Activated CD8-positive, alpha-beta T cell treated with anti-CD3 and anti-CD28 coated beads for 36 hours (primary cell): ENCODE measurements at regions not wholly inside any gene's neighbourhood (a gene's known extent, or its start where the extent isn't known, plus 50 kb on each side); places are given as distances from the start of the nearest gene placed in this dataset.

Source experiments
- ATAC-seq: fragments of 200-7000 bp; cut with Tn5 transposase; one replicate; pipeline ENCODE4 v1.10.0; 2021; ENCODE audit warnings: mild to moderate bottlenecking, moderate library complexity
- CTCF ChIA-PET: fragments of 350-600 bp; sonication (Branson Sonifier 250); formaldehyde crosslinking; loops from one replicate; lab custom pipeline; 2021; ENCODE audit warnings: antibody characterized with exemption; lab: Charles Lee
- POLR2A ChIA-PET: fragments of 350-600 bp; sonication (Branson Sonifier 250); formaldehyde crosslinking; loops from one replicate; lab custom pipeline; 2021; ENCODE audit warnings: antibody characterized with exemption; lab: Charles Lee
- DNase-seq: peaks from one replicate; pipeline ENCODE4 v3.0.0-alpha.2; 2020
- H3K27ac Mint-ChIP-seq: one replicate; pipeline ENCODE4 v1.8.0; 2021; ENCODE audit warnings: mild to moderate bottlenecking, mixed read lengths
- H3K27me3 Mint-ChIP-seq: one replicate; pipeline ENCODE4 v1.8.0; 2021; ENCODE audit warnings: mixed read lengths
- H3K36me3 Mint-ChIP-seq: one replicate; pipeline ENCODE4 v1.8.0; 2021; ENCODE audit warnings: low read depth, mixed read lengths
- H3K4me1 Mint-ChIP-seq: one replicate; pipeline ENCODE4 v1.8.0; 2021; ENCODE audit warnings: low read depth, mixed read lengths
- H3K4me3 Mint-ChIP-seq: one replicate; pipeline ENCODE4 v1.8.0; 2021; ENCODE audit warnings: mild to moderate bottlenecking, moderate library complexity, mixed read lengths
- H3K9me3 Mint-ChIP-seq: one replicate; pipeline ENCODE4 v1.8.0; 2021; ENCODE audit warnings: mixed read lengths
- CTCF ChIP-seq: fragments of 200-600 bp; IDR thresholded peaks from one replicate; pipeline ENCODE4 v1.8.0; 2022; ENCODE audit warnings: antibody characterized with exemption, mild to moderate bottlenecking
- intact Hi-C: fragments of 100-400 bp; cut with micrococcal nuclease; formaldehyde crosslinking; loops from one replicate; pipeline ENCODE4 v1.10.0; 2022

GRCh38 chr9:21680590-21680989 lies 121.8 kb upstream of the MTAP start:
- Mint-ChIP-seq H3K36me3 (no peaks in the 10 kb centered on the region), H3K4me1 (peaks cover 45% of the 10 kb centered on the region), H3K27me3 (peaks cover 2% of the 10 kb centered on the region), H3K4me3 (no peak overlapping the region), H3K9me3 (no peaks in the 10 kb centered on the region), H3K27ac (no peak overlapping the region)
- ChIA-PET POLR2A (no interaction called here), CTCF (interaction anchor here (3.1 kb wide), 1 partner anchor 29 kb away, joined by 14 read pairs; no protein-coding TSS in a partner anchor)
- intact Hi-C loops: loop anchor here (5.0 to 10.0 kb wide), 2 partner anchors 68 to 216 kb away; no protein-coding TSS in a partner anchor
- ATAC-seq (no peak), DNase-seq (no peak)
- no peak for TF ChIP-seq CTCF

GRCh38 chr9:21681641-21682040 lies 120.8 kb upstream of the MTAP start:
- H3K9me3 Mint-ChIP-seq: no peaks in the 10 kb centered on the region
- ATAC-seq: no peak
- no peak overlapping the region for H3K4me3 Mint-ChIP-seq
- no peaks in the 10 kb centered on the region for H3K27me3 Mint-ChIP-seq
- POLR2A ChIA-PET: no interaction called here
- H3K36me3 Mint-ChIP-seq: no peaks in the 10 kb centered on the region
- no peak for DNase-seq
- intact Hi-C loops: loop anchor here (5.0 to 10.0 kb wide), 2 partner anchors 69 to 217 kb away; no protein-coding TSS in a partner anchor
- H3K27ac Mint-ChIP-seq: no peak overlapping the region
- H3K4me1 Mint-ChIP-seq: peaks cover 52% of the 10 kb centered on the region
- CTCF ChIA-PET: interaction anchor here (0.8 to 3.1 kb wide), 2 partner anchors 9 to 28 kb away, joined by 3 to 14 read pairs; no protein-coding TSS in a partner anchor
- TF ChIP-seq CTCF: no peak

GRCh38 chr9:21682381-21682780 lies 120.1 kb upstream of the MTAP start:
- ATAC-seq (no peak), DNase-seq (no peak)
- peaks cover 57% of the 10 kb centered on the region for H3K4me1 Mint-ChIP-seq
- no peak overlapping the region for H3K27ac Mint-ChIP-seq
- intact Hi-C loops: loop anchor here (5.0 to 10.0 kb wide), 2 partner anchors 70 to 218 kb away; no protein-coding TSS in a partner anchor
- no peak overlapping the region for H3K4me3 Mint-ChIP-seq
- CTCF ChIA-PET: interaction anchor here (1.0 to 3.1 kb wide), 3 partner anchors 27 to 487 kb away, joined by 3 to 14 read pairs (median 3); no protein-coding TSS in a partner anchor
- no peaks in the 10 kb centered on the region for H3K27me3 Mint-ChIP-seq
- no peaks in the 10 kb centered on the region for H3K9me3 Mint-ChIP-seq
- POLR2A ChIA-PET: no interaction called here
- TF ChIP-seq CTCF: no peak
- no peaks in the 10 kb centered on the region for H3K36me3 Mint-ChIP-seq

GRCh38 chr9:21682981-21683380 lies 119.5 kb upstream of the MTAP start:
- ChIA-PET CTCF (interaction anchor here (1.0 to 3.1 kb wide), 3 partner anchors 26 to 488 kb away, joined by 3 to 14 read pairs (median 3); no protein-coding TSS in a partner anchor), POLR2A (no interaction called here)
- DNase-seq (no peak), ATAC-seq (no peak)
- Mint-ChIP-seq H3K27me3 (no peaks in the 10 kb centered on the region), H3K4me1 (peaks cover 56% of the 10 kb centered on the region), H3K9me3 (no peaks in the 10 kb centered on the region), H3K27ac (no peak overlapping the region), H3K4me3 (no peak overlapping the region), H3K36me3 (no peaks in the 10 kb centered on the region)
- no peak for TF ChIP-seq CTCF
- intact Hi-C loops: loop anchor here (5.0 to 10.0 kb wide), 2 partner anchors 71 to 218 kb away; no protein-coding TSS in a partner anchor

GRCh38 chr9:21683484-21684175 lies 118.8 kb upstream of the MTAP start:
- ChIA-PET CTCF (interaction anchor here (0.9 to 3.1 kb wide), 7 partner anchors 26 to 489 kb away, joined by 3 to 14 read pairs (median 3); no protein-coding TSS in a partner anchor), POLR2A (no interaction called here)
- H3K4me3 Mint-ChIP-seq: no peak overlapping the region
- no peak for TF ChIP-seq CTCF
- H3K27ac Mint-ChIP-seq: no peak overlapping the region
- intact Hi-C loops: loop anchor here (5.0 to 10.0 kb wide), 2 partner anchors 71 to 219 kb away; no protein-coding TSS in a partner anchor
- H3K36me3 Mint-ChIP-seq: no peaks in the 10 kb centered on the region
- no peaks in the 10 kb centered on the region for H3K27me3 Mint-ChIP-seq
- H3K4me1 Mint-ChIP-seq: peaks cover 61% of the 10 kb centered on the region
- DNase-seq (no peak), ATAC-seq (no peak)
- H3K9me3 Mint-ChIP-seq: no peaks in the 10 kb centered on the region
